ENCODE measurements at regions not wholly inside any gene's neighbourhood (a gene's known extent, or its start where the extent isn't known, plus 50 kb on each side); places are given as distances from the start of the nearest gene placed in this dataset.

GRCh38 chr2:186927867-186928191, 78.9 kb upstream of the ZSWIM2 start:
- no peak for TF ChIP-seq POLR2AphosphoS5 (IDR thresholded peaks at IDR 0.05; ENCODE audit: borderline replicate concordance, low read depth, low read length)
- TF ChIP-seq EZH2 (IDR thresholded peaks at IDR 0.05) = no peak

Measured in SK-N-MC (cell line).